ENCODE measurements at regions not wholly inside any gene's neighbourhood (a gene's known extent, or its start where the extent isn't known, plus 50 kb on each side); places are given as distances from the start of the nearest gene placed in this dataset.

DNA sequence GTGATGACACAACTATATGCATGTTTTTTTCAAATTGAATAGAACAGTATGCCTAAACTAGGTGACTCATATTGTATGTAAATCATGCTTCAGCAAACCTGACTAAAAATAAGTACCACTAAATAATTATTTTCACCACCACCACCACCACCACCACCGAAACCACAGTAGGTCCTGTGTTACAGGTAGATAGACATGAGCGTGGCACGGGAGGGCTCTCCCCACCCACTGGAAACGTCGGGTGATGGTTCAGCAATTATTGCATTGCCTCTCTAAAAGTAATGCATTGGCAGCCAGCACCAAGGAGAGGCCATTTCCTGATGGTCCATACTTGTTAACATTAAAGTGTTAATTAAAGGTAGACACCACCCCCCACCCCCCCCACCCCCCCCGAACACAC lies 297.0 kb upstream of the NCAM2 start:
- DNase-seq (ENCODE audit: low read depth, low spot score) (no peak), FAIRE-seq (no peak)
- Histone ChIP-seq H3K9me1 (replicated peaks; ENCODE audit: control insufficient read depth, extremely low read depth, insufficient read depth, low read length) (no peaks in the 10 kb centered on the region), H2AFZ (ENCODE audit: low read depth, low read length) (no peak overlapping the region), H3K27ac (ENCODE audit: insufficient read depth, low read depth, low read length) (no peak overlapping the region), H3K79me2 (ENCODE audit: control insufficient read depth, insufficient read depth, low read length) (no peaks in the 10 kb centered on the region), H3K4me3 (replicated peaks in 1 of 3; ENCODE audit: insufficient read depth in 1 of 3, low read depth in 1 of 3, low read length in 3 of 3) (no peak overlapping the region), H3K9ac (replicated peaks; ENCODE audit: extremely low read depth, insufficient read depth, low read length) (no peak overlapping the region), H3K27me3 (ENCODE audit: control insufficient read depth in 2 of 2, insufficient read depth in 2 of 2, low read length in 2 of 2) (no peaks in the 10 kb centered on the region), H3K9me3 (replicated peaks; ENCODE audit: control insufficient read depth, insufficient read depth, low read length) (no peaks in the 10 kb centered on the region), H3K4me1 (ENCODE audit: control insufficient read depth, extremely low read depth, insufficient read depth, low read length) (no peaks in the 10 kb centered on the region), H3K4me2 (ENCODE audit: insufficient read depth, low read length) (no peak overlapping the region), H3K36me3 (ENCODE audit: control insufficient read depth in 2 of 2, extremely low read depth in 1 of 2, insufficient read depth in 2 of 2, low read length in 2 of 2) (no peaks in the 10 kb centered on the region), H4K20me1 (replicated peaks; ENCODE audit: control insufficient read depth, extremely low read depth, insufficient read depth, low read length) (no peaks in the 10 kb centered on the region)
- BruUV-seq (replicated peaks): no TSS peak
- intact Hi-C loops (cut with micrococcal nuclease): no loop called here
- dilution Hi-C loops (cut with MboI; ENCODE audit: extremely low pct_ligation_motif_present, low sequenced_read_pairs): no loop called here
- POLR2A ChIA-PET: no interaction called here
- TF ChIP-seq, protein P1, sequence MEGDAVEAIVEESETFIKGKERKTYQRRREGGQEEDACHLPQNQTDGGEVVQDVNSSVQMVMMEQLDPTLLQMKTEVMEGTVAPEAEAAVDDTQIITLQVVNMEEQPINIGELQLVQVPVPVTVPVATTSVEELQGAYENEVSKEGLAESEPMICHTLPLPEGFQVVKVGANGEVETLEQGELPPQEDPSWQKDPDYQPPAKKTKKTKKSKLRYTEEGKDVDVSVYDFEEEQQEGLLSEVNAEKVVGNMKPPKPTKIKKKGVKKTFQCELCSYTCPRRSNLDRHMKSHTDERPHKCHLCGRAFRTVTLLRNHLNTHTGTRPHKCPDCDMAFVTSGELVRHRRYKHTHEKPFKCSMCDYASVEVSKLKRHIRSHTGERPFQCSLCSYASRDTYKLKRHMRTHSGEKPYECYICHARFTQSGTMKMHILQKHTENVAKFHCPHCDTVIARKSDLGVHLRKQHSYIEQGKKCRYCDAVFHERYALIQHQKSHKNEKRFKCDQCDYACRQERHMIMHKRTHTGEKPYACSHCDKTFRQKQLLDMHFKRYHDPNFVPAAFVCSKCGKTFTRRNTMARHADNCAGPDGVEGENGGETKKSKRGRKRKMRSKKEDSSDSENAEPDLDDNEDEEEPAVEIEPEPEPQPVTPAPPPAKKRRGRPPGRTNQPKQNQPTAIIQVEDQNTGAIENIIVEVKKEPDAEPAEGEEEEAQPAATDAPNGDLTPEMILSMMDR (IDR thresholded peaks at IDR 0.05; ENCODE audit: extremely low read depth in 1 of 2, insufficient read depth in 1 of 2, low read depth in 1 of 2, low read length in 2 of 2): no peak
- no peak for TF ChIP-seq EZH2 (IDR thresholded peaks at IDR 0.05; ENCODE audit: borderline replicate concordance, low read depth, low read length, severe bottlenecking)
- no peak for TF ChIP-seq MYC (IDR thresholded peaks at IDR 0.05; ENCODE audit: low read depth, low read length)
- CTCF ChIA-PET: no interaction called here

DNA sequence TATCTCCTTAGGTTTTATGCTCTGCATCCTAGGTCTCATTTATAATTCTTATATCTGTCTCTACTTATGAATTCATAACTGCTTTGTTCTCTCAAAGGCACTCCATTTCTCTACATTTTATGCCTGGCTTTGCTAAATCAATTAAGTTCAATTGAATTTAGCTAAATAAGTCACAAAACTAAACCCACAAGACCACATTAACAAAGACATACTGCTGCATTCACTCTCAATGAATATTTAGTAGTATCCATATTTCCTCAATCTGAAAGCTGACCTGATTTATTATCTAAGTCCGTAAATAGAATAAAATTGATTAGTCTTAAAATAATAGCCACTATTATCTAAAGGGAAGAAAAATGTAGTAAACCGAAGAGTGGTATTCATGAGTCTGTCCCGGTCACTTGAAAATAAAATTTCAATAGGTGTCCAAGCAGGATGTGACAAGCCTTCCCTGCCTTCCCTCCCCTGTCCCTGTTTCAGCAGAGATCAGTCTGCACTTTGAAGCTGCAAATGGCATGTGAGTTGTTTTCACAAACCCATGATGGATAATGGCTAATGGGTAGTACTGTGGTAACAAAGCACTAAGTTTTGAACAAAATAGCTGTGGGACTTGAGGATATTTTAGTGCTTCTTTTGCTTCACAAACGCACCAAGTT lies 295.0 kb upstream of the NCAM2 start:
- Histone ChIP-seq H3K79me2 (ENCODE audit: control insufficient read depth, insufficient read depth, low read length) (no peaks in the 10 kb centered on the region), H3K27me3 (ENCODE audit: control insufficient read depth in 2 of 2, insufficient read depth in 2 of 2, low read length in 2 of 2) (no peaks in the 10 kb centered on the region), H4K20me1 (replicated peaks; ENCODE audit: control insufficient read depth, extremely low read depth, insufficient read depth, low read length) (no peaks in the 10 kb centered on the region), H3K9me3 (replicated peaks; ENCODE audit: control insufficient read depth, insufficient read depth, low read length) (no peaks in the 10 kb centered on the region), H3K4me2 (ENCODE audit: insufficient read depth, low read length) (no peak overlapping the region), H3K36me3 (ENCODE audit: control insufficient read depth in 2 of 2, extremely low read depth in 1 of 2, insufficient read depth in 2 of 2, low read length in 2 of 2) (no peaks in the 10 kb centered on the region), H3K27ac (ENCODE audit: insufficient read depth, low read depth, low read length) (no peak overlapping the region), H3K9me1 (replicated peaks; ENCODE audit: control insufficient read depth, extremely low read depth, insufficient read depth, low read length) (no peaks in the 10 kb centered on the region), H3K9ac (replicated peaks; ENCODE audit: extremely low read depth, insufficient read depth, low read length) (no peak overlapping the region), H3K4me1 (ENCODE audit: control insufficient read depth, extremely low read depth, insufficient read depth, low read length) (no peaks in the 10 kb centered on the region), H3K4me3 (replicated peaks in 1 of 3; ENCODE audit: insufficient read depth in 1 of 3, low read depth in 1 of 3, low read length in 3 of 3) (no peak overlapping the region), H2AFZ (ENCODE audit: low read depth, low read length) (no peak overlapping the region)
- no peak for TF ChIP-seq JUN (IDR thresholded peaks at IDR 0.05; ENCODE audit: borderline replicate concordance, insufficient read depth, insufficient read length, low read depth)
- TF ChIP-seq FOS (IDR thresholded peaks at IDR 0.05; ENCODE audit: borderline replicate concordance, insufficient read depth, low read length): no peak
- TF ChIP-seq, protein P2, sequence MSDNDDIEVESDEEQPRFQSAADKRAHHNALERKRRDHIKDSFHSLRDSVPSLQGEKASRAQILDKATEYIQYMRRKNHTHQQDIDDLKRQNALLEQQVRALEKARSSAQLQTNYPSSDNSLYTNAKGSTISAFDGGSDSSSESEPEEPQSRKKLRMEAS (IDR thresholded peaks at IDR 0.05; ENCODE audit: insufficient read depth, insufficient read length): no peak
- TF ChIP-seq POLR2AphosphoS5 (IDR thresholded peaks at IDR 0.05; ENCODE audit: insufficient read depth, low read depth, low read length): no peak
- TF ChIP-seq MYC (IDR thresholded peaks at IDR 0.05; ENCODE audit: low read depth, low read length): no peak
- no peak for TF ChIP-seq EZH2 (IDR thresholded peaks at IDR 0.05; ENCODE audit: borderline replicate concordance, low read depth, low read length, severe bottlenecking)
- no peak for TF ChIP-seq POLR2A (IDR thresholded peaks at IDR 0.05; ENCODE audit: low read depth, low read length)
- TF ChIP-seq, protein P1 (IDR thresholded peaks at IDR 0.05; ENCODE audit: extremely low read depth in 1 of 2, insufficient read depth in 1 of 2, low read depth in 1 of 2, low read length in 2 of 2): no peak
- ChIA-PET POLR2A (no interaction called here), CTCF (no interaction called here)
- dilution Hi-C loops (cut with MboI; ENCODE audit: extremely low pct_ligation_motif_present, low sequenced_read_pairs): no loop called here
- DNase-seq (ENCODE audit: low read depth, low spot score) (no peak), FAIRE-seq (no peak)
- no TSS peak for BruUV-seq (replicated peaks)
- intact Hi-C loops (cut with micrococcal nuclease): no loop called here

Measured in endothelial cell of umbilical vein (primary cell).